CD4-positive, alpha-beta T cell treated with Interleukin-4 for 4 hours (primary cell): ENCODE measurements at regions not wholly inside any gene's neighbourhood (a gene's known extent, or its start where the extent isn't known, plus 50 kb on each side); places are given as distances from the start of the nearest gene placed in this dataset.

Experiments used
- DNase-seq: peaks from one replicate; pipeline ENCODE4 v3.0.0-alpha.2; 2020

DNA sequence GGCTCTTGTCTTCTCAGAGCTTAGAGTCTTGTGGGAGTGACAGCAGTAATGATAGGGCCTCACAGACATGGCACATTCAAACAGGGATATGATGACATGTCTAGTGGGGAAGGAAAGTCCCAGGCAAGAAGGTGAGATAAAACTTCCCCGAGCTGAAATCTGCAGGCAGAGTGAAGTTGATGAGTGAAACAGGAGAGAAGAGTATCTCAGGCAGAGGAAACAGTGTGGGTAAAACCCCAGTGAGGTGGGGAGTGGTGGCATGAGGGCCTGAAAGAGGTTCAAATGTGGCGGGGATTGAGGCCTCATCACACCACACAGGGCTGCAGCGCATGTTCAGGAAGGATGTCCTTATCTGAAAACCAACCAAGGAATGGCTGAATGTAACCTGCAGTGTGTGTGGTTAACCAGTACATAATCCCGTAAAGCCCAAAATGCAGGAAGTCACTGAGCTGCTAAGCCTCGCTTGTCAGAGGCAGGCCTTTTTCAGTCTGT is 153.8 kb upstream of the E2F8 start:
- no peak for DNase-seq

DNA sequence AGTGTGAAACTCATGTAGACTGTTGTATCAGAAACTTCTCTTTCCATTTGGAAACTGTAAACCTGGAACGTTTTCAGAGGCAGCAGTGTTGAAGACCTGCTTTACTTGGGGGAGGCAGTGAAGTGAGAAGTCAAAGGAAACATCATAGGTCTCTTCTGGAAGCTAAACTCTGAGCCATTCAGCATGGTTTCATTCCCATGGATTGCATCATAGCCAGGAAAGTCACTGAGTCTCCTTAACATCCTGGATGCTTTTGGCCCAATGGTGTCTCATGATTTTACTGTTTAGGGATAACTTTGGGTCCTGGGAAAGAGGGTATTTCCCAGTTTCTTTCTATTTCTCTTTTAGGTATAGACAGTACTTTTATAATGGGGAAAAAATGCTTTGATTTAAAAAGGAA is 153.2 kb upstream of the E2F8 start:
- no peak for DNase-seq

DNA sequence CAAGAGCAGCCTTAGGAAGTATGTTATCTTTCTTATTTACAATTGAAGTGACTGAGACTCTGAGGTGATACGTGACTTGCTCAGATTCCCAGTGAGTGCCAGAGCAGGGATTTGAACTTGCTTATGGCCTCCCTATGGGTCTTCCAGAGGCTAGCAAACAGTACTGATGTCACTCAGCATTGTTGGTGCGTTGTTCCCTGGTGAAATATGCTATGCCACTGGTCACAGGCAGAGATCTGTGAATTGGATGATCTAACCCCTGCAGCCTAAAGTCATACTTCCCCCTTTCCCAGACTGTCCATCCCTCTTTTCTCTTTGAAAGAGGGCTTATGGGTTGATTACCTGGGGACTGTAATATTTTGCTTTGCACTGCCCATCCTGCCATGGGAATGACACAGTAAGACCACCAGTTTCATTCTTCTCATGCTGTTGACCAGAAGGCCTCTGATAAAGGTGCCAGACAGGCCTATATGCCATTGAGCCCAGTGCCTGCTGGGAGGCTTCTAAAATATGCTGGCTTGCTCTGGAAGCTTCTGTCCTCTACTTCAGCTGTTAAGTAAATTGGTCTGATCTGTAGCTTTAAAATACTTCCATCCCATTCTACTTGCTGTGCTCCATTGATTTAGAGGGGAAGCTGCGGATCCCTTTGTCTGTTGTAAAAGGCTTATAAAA is 152.2 kb upstream of the E2F8 start:
- no peak for DNase-seq

DNA sequence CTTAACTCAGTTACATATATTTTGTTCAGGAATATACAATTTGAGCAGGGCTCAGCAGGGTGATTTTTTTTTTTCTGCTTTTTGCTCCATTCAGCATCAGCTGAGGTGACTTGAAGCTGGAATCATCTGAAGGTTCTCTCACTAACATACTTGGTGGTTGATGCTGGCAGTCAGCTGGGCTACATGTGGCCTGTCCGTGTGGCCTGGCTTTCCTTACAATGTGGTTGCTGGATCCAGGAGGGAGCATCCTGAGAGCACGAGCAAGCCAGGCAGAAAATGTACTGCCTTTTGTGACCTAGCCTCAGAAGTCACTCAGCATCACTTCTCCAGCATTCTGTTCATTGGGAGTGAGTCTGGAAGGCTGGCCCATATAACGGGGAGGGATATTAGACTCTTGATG is 151.6 kb upstream of the E2F8 start:
- DNase-seq: no peak

DNA sequence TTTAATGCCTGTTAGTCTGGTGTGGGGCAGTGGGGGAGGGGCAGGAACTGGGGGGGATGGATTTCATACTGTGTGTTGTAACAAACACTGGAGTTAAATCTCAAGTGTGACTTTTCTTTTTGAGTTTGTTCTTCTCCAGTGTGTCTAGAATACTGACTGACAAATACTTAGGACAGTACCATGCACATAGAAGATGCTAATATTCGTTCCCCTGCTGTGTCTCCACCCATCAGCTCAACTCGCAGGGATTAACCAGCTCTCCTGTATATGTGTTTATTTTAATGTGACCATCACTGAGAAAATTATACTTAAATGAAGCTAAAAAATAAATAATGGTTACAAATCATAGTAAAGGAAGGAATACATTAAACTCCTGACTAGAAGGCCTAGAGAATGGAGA is 150.9 kb upstream of the E2F8 start:
- no peak for DNase-seq

DNA sequence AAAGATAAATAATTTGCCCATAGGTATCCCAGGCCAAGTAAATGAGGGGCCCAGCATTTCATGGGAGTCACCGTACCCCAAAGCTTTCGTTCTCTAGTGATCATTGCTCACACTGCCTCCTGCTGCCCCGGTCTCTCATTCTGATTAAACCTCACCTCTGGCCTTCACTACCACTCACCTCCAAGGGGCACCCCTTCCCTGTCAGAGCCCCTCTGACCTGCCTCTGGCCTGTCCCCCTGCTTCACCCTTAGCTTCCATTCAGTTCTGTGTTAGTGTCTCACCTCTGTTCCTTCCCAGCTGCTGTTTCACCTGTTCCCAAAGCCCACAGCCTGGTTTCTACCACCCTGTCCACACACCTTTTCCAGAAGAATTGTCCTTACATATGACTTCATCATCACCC is 150.3 kb upstream of the E2F8 start:
- DNase-seq: no peak

DNA sequence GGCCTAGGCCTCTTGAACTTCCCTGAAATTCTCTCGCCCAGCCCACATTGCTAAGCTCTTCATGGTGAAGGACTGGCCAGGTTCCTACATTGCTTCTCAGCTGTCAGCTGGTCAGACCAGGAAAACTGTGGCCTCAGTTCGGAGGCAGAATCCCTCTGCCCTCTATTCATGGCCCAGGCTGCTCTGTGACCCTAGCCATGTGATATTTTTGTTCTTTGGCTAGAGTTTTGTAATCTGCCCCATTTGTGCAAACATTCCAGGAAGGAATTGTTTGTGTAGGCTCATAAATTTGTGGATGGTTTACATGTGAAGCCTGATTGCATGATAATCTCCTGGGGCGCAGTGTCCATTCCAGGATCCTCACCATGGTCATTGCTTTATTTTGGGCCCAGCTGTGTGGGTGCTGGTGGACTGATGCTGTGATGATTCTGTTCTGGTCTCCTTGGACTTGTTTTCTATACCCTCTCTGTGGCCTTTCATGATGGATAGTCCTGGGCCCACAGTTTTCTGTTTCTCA is 149.1 kb upstream of the E2F8 start:
- no peak for DNase-seq

DNA sequence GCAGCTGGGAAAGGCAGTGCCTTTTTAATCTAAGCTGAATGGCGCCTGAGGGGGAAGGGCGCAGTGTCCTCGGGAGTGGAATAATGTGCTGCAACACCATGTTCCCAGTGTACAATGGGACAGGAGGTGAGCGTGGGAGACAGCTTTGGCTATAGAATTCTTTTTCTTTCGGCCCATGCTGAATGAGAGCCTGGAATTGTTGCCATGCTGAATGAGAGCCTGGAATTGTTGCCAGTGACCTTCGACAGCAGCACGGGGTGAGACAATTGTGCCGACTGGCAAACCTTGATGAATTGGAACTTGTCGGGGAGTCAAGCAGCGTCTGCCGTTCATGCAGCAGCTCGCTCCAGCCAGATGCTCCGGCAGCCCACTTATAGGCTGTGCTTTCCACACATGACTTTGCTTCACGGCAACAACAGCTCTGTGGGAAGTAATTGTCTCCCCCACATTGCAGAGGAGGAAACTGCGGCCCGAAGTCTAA is 141.4 kb upstream of the E2F8 start:
- no peak for DNase-seq

DNA sequence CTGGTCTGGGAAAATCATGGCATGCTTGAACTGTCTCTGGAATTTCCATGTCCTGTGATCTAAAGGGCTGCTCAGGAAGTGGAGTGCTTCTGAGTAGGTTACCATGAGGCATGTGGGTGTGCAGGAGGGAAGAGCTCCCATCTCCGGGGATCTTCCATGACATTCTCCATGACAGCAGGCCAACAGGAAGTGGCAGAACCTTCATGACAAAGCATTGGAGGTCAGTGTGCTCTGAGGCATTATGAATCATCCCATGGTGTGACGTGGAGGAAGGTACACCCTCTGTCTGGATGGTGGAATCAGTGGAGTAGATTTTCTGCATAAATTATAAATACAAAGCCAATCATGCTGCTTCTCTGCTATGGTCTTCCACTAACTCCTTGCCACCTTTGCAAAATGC is 139.6 kb upstream of the E2F8 start:
- no peak for DNase-seq

DNA sequence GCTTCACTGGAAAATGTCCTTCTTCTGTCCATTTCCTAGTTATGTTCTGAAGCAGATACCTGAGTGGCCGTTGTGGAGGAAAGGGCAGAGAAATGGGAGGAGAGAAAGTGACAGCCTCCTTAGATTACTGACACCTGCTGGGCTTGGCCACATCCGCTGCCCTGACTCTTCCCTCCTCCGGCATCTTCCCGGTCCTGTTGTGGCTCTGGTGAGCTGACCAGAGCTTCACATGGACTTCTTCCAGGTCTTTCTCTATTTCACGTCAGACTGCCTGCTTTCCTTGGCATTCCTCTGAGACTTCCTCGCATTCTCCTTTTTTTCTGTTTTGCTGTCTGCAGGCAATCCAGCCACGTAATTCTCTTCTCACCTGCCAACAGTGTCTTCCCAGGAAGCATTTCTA is 138.7 kb upstream of the E2F8 start:
- no peak for DNase-seq

DNA sequence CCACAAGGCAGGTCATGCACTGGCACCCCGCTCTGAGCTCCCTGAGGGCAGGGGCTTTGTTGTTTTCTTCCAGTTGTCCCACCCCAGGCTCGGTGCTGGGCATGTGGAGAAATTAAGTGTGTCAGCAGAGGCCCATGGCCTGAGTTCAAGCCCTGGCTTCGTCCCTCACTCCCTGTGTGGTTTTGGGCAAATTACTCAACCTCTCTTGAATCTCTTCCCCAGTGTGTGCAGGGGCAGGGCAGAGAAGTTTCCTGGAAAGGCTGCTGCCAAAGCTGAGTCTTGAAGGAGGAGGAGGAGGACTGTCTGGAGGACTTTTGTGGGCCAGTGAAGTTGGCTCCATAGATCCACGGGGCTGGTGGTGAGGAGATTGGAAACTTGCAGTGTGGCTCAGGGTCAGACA is 138.1 kb upstream of the E2F8 start:
- no peak for DNase-seq

DNA sequence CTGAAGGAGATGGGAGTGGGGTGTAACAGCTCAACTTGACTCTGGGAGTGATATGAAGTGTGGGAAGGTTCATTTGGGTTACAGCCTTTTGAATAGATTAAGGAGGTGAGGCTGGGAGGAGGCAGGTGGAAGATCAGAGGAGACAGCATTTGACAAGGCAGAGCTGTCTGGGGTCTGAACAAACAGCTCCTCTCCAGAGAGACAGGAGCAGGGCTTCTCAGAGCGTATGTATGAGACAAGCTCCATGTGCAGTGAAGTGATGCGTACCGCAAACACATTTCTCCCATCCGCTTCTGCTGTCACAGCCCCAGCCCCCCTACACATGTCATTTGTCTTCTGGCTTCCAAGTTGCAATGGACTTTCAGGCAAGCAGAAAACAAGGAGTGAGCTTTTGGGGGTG is 137.1 kb upstream of the E2F8 start:
- no peak for DNase-seq

DNA sequence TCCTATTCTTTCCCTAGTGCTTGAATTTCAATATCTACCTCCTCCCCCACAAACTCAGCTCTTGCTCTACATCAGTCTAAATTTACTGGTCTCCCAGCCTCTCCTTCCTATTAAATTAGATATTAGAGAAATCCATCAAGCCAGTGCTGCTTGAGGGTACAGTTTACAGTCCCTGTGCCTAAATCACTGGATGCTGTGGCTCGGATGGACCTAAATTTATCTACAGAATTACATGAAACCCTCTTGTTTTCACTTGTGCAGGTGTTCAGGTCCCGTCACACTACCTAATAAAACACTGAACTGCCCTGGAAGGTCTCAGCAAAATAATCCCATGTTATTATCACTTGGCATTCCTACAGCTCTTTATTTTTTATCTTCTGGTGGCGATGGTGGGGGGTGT is 134.7 kb upstream of the E2F8 start:
- DNase-seq: no peak

DNA sequence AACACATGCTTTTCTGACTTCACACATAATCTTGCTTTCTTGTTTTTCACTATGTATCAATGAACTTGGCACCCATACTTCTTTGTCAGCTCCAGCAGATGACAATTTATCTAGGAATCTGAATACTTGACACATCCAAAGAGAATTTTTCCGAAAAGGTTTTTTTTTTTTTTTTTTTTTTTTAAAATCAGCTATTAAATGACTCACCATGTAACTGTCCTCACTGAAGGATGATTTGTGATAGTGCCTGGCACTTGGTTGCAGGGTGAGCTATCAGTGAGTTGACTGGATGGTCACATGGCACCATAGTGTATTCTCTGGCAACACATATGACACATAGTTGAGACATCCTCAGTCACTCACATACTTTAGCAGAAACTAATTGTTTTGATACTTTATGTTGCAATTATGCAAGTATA is 133.4 kb upstream of the E2F8 start:
- DNase-seq: no peak

DNA sequence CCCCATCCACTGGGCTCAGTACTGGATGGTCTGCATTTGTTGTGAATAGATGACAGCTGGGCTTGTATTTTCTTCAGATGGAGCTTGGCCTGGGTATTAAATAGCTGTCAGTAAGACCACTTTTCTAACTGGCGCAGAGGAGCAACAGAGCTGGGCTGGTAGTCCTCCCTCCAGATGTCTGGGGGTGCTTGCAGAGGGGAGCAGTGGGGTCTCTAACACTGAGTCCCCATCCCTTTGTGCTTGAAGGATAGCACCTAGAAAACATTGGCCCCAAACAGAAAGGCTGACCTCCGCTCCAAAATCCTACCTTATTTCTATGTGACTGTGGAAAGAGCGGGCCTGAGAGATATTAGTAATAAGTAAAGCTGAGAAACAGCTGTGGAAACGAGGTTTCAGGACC is 131.6 kb upstream of the E2F8 start:
- DNase-seq: no peak

DNA sequence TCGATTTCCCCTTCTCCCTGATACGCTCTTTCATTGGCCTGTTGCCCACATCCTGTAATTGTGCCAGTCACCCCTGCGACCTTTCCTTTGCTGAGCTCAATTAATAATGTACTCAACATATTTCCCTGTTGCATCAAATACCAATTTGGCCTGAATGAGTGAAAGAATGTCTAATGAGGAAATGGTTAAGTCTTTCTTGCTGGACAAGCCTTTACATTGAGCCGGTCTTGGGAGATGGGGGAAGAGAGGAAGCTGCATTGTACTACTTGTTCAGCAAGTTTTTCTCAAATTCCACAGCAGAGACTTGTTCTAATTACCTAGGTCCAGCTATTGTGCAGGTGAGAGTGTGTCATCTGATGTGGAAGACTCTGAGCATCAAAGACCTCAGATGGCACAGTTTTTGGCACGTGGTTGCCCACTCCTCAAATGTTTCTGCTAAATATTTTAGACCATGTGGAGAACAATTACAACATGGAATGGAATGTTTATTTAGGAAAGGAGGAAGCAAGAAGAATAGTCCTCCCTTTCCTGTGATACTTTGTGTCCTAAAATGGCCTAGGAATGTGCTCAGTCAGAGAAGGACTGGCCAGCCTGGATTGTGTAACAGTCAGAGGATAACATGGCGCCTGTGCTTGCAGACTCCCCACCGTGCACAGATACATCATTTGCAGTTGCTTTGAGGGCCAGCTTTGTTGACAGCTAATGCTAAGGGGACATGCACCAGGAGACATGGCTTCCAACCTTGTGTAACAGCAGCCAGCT is 129.5 kb upstream of the E2F8 start:
- DNase-seq: no peak

DNA sequence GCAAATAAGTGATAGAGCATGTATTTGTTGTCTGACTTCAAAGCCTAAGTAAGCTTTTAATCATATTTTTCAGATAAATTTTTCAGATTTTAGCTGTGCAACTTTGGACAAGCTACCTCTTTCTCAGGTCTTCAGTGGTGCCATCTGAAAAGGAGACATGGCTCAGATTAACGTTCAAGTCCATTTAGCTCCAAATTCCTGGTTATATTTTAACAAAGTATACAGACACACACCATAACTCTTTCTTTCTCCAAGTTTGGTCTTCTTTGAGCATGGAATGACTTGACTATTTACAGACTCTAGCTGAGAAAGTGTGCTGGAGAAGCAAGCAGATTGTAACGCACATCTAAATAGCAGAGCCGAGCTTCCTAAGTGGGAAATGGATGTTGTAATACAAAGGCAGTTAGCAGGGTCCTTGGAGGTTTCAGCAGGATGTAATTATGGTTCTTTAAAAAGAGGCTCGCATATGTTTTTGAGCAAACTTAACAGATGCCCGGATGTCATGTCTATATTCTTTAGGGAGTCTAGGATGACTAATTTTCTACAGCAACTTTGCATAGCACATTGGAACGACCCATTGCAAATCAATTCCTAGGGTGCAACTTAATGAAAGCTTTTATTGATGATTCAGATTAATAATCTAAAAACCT is 128.1 kb upstream of the E2F8 start:
- no peak for DNase-seq

DNA sequence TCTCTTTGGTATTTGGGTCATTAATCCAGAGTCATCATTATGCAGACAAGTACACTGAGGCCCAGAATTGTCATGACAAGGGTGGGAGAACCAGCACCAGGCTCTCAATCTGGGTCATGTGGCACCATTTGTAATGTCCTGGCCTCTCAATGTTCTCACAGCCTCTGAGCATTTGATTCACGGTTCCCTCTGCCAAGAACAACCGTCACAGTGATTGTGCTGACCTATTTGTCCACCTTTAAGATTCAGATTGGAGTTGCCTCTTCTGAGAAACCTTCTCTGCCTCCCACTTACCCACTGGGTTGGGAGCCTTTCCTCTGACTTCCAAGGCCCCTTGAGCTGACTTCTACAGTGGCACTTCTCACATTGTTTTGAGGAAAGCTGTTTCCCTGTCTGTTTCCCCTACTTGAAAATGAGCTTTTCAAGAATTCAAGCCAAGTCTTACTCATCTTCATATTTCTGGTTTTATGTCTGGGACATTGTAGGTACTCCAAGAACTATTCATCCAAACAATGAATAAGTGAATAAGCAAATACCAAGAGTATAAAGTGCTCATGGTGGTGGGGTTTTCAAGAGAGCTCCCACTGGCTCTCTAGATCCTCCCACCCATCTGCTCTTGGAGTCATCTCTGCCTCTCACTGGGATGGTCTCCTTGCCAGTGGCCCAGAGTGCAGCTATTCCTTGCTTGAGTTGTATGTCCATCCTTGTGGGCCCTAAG is 126.4 kb upstream of the E2F8 start:
- no peak for DNase-seq

DNA sequence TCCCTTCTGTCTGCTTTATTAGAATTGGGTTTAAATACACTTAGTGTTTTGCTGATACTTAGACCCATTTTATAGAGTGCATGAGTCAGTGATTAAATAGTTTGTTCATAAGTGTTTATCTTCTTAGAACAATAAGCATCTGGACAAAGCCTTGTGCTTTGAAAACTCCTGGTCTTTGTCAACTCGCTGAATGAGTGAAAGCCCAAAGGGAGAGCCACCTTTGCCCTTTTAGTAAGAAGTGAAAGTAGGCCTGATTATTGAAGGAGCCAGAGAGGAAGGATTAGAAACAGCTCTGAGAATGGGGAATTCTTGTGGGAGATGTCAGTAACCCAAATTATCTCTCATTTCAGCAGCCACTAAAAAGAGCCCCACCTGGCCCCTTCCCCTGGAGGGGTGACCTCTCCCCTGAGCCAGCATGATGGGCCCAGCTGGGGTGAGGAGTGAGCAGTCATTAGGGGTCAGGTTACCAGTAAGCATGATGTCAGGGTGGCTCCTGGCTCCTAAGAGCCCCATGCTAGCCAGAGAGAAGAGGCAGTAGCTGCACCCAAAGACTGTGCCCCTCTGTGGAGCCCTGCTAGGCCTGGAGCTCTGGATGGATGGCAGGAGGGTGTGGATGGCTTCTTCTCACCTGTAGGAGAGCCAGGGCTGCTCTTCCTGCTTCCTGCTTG is 125.1 kb upstream of the E2F8 start:
- DNase-seq: no peak

DNA sequence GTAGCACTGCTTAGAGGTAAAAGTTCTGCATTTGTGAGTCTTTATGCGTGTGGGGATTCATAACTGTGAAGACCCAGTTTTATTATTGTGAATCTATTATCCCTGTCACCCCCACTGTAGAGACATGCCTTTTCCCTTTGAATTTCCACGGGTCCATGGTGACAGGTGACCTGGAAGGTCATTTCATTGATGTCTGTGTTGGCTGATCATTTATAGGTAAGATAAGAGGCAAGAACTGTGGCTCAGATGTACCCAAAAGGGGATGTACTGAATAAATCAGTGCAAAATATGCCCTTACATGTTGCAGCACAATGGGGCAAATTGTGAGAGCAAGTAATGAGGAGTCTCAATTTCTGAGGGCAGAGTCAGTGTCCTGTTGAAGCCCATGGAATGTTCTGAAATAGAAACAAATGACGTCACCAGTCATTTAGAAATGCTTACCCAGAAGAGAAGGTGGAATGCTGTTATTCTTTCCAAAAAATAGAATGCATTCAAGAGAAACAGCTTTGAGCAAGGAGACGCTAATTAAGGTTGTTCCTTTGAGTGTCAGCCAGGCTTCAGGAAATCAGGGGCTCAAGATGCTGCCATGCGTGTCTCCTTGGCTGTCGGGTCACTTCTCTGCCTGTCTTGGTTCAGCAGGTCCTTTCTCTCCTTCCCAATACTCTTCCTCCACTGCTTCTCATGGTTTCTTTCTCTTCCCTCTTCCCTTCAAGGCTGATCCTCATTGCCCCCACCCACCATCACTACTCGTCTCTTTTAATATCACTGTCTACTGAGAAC is 118.7 kb upstream of the E2F8 start:
- DNase-seq: no peak

DNA sequence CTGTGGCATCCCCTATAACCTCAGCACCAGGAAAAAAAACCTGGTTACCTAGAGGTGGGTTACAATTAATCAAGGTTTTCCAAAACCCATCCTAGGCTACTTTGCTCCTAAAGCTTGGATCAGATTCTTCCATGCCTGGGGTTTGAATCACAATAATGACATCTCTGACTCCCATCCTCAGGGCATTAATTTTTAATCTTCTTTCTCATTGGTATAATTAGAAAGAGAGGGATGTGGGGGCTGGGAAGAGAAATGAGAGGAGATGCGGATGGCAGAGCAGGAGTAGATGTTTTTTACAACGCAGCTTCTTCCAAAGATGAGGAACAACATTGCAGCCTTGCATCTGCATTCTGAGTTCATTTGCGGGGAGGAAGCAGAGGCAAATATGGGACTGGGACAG is 117.2 kb upstream of the E2F8 start:
- no peak for DNase-seq

DNA sequence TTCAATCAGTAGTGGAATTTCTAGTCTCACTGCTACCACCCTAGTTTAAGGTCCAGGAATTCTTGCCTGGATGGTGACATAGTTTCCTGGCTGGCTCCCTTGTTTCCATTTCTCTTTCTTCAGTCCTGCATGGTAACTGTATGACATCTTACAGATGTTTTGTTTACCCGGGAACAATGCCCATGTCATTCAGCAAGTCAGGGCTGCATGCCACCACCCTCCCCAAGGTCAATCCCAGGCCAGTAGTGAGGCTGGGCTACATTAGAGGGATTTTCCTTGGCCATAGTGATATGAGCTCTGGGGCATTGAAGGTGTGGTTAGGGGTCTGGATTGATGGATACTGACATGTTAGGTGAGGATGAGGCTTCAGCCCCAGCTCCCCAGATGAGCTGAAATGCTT is 114.9 kb upstream of the E2F8 start:
- DNase-seq: no peak
